Endothelial cell of umbilical vein (primary cell): ENCODE measurements at regions not wholly inside any gene's neighbourhood (a gene's known extent, or its start where the extent isn't known, plus 50 kb on each side); places are given as distances from the start of the nearest gene placed in this dataset.

Experiments
- BruUV-seq: library from RNA; stranded (reverse); fragments of 400-500 nt; replicated peaks from 2 replicates; lab custom pipeline; 2021; lab: Mats Ljungman, UMichigan
- CTCF ChIA-PET: fragments of 300-600, 350-600 bp; sonication (Branson Sonifier 250); formaldehyde crosslinking; loops from one replicate; lab custom pipeline; 2021; ENCODE audit warnings: antibody characterized with exemption, inconsistent platforms; lab: Charles Lee
- POLR2A ChIA-PET: fragments of 300-600, 350-600 bp; sonication (Branson Sonifier 250); formaldehyde crosslinking; loops from one replicate; lab custom pipeline; 2021; ENCODE audit warnings: antibody characterized with exemption, inconsistent platforms; lab: Charles Lee
- DNase-seq: peaks from one replicate; pipeline ENCODE4 v3.0.0-alpha.2; 2011; ENCODE audit warnings: low read depth, low spot score
- FAIRE-seq: peaks from 2 replicates; lab custom pipeline; 2011; peaks lifted over from hg19 to GRCh38; lab: Jason Lieb, UNC
- H2AFZ ChIP-seq: 2 replicates; pipeline ENCODE4 v1.6.0; 2012; ENCODE audit warnings: low read depth, low read length, control low read depth, inconsistent platforms
- H3K27ac ChIP-seq: 2 replicates; pipeline ENCODE4 v1.5.1; 2011; ENCODE audit warnings: low read depth, mild to moderate bottlenecking, control low read depth, low read length, moderate library complexity; ENCODE audit not compliant: insufficient read depth
- H3K27me3 ChIP-seq, 2 experiments: 2 replicates each; pipeline versions ENCODE4 v1.6.0 to v1.6.1; 2011; ENCODE audit warnings: low read length in 2 of 2, mixed read lengths in 1 of 2; ENCODE audit not compliant: control insufficient read depth in 2 of 2, insufficient read depth in 2 of 2
- H3K36me3 ChIP-seq, 2 experiments: 2 replicates in 1 of 2; 3 replicates in 1 of 2; pipeline ENCODE4 v1.5.1; 2011; ENCODE audit warnings: low read length in 2 of 2, mild to moderate bottlenecking in 1 of 2, moderate library complexity in 1 of 2; ENCODE audit not compliant: control insufficient read depth in 2 of 2, insufficient read depth in 2 of 2; ENCODE audit errors: extremely low read depth in 1 of 2
- H3K4me1 ChIP-seq: 3 replicates; pipeline ENCODE4 v1.5.1; 2011; ENCODE audit warnings: mild to moderate bottlenecking, low read length; ENCODE audit not compliant: control insufficient read depth, insufficient read depth; ENCODE audit errors: extremely low read depth
- H3K4me2 ChIP-seq: 2 replicates; pipeline ENCODE4 v1.6.1; 2011; ENCODE audit warnings: low read length, control low read depth, mixed read lengths; ENCODE audit not compliant: insufficient read depth
- H3K4me3 ChIP-seq, 3 experiments: fragments of 200-600 bp in 1 of 3; sonication (generic), shearing (Covaris generic) in 1 of 3; replicated peaks in 1 of 3; 2 replicates each; pipeline ENCODE4 v1.5.1; 2011 to 2016; ENCODE audit warnings: control low read depth in 3 of 3, low read length in 3 of 3, mild to moderate bottlenecking in 2 of 3, inconsistent platforms in 1 of 3, low read depth in 1 of 3, moderate library complexity in 1 of 3; ENCODE audit not compliant: insufficient read depth in 1 of 3
- H3K79me2 ChIP-seq: 2 replicates; pipeline ENCODE4 v1.6.0; 2012; ENCODE audit warnings: low read length, inconsistent platforms; ENCODE audit not compliant: control insufficient read depth, insufficient read depth
- H3K9ac ChIP-seq: replicated peaks from 2 replicates; pipeline ENCODE3; 2011; ENCODE audit warnings: low read length, control low read depth; ENCODE audit not compliant: insufficient read depth; ENCODE audit errors: extremely low read depth
- H3K9me1 ChIP-seq: replicated peaks from 3 replicates; pipeline ENCODE4 v1.6.0; 2011; ENCODE audit warnings: mild to moderate bottlenecking, low read length; ENCODE audit not compliant: control insufficient read depth, insufficient read depth; ENCODE audit errors: extremely low read depth
- H3K9me3 ChIP-seq: replicated peaks from 2 replicates; pipeline ENCODE4 v1.5.1; 2012; ENCODE audit warnings: low read length, inconsistent platforms; ENCODE audit not compliant: control insufficient read depth, insufficient read depth
- H4K20me1 ChIP-seq: replicated peaks from 2 replicates; pipeline ENCODE3; 2011; ENCODE audit warnings: mild to moderate bottlenecking, low read length; ENCODE audit not compliant: control insufficient read depth, insufficient read depth; ENCODE audit errors: extremely low read depth
- EZH2 ChIP-seq: IDR thresholded peaks from 2 replicates; pipeline ENCODE4 v1.6.1; 2012; ENCODE audit warnings: borderline replicate concordance, low read depth, mild to moderate bottlenecking, moderate library complexity, low read length, inconsistent platforms; ENCODE audit not compliant: severe bottlenecking
- FOS ChIP-seq: IDR thresholded peaks from 2 replicates; pipeline ENCODE4 v1.6.1; 2011; ENCODE audit warnings: mild to moderate bottlenecking, low read length, moderate library complexity, borderline replicate concordance; ENCODE audit not compliant: insufficient read depth
- GATA2 ChIP-seq: IDR thresholded peaks from 2 replicates; pipeline ENCODE4 v1.7.0; 2011; ENCODE audit warnings: low read depth, mild to moderate bottlenecking, moderate library complexity, mixed read lengths, low read length; ENCODE audit not compliant: insufficient read length, insufficient read depth
- dilution Hi-C: fragments of 300-500 bp; cut with MboI; formaldehyde crosslinking; loops from one replicate; pipeline ENCODE4 v1.15.0; 2019; ENCODE audit warnings: low sequenced_read_pairs; ENCODE audit not compliant: extremely low pct_ligation_motif_present
- intact Hi-C: fragments of 100-400 bp; cut with micrococcal nuclease; formaldehyde crosslinking; loops from one replicate; pipeline ENCODE4 v1.10.0; 2022

DNA sequence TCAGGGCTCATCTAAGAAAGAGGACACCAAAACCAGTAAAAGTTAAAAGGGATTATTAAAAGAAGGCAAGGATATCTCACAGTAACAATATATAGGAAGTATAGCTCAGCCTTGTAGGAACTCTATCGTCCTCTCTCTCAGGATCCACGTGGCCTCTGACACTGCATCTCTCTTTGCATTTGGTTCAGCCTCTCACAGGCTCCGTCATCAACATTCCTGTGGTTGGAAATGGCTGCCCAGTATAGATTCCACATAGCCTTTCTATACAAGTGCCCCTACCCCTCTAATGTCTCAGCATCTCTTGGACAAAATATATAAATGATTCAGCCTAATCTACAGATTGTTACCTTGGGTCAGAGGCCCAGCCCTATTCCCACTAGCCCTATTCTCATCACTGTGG is 101.3 kb upstream of the DBX1 start:
- BruUV-seq, result no TSS peak
- Histone ChIP-seq H3K9me3 (no peaks in the 10 kb centered on the region), H4K20me1 (no peaks in the 10 kb centered on the region), H3K4me1 (no peaks in the 10 kb centered on the region), H3K27ac (no peak overlapping the region), H2AFZ (no peak overlapping the region), H3K4me3 (no peak overlapping the region), H3K79me2 (no peaks in the 10 kb centered on the region), H3K27me3 (peaks cover 0 to 3% of the 10 kb centered on the region in 2 experiments), H3K4me2 (no peak overlapping the region), H3K9ac (no peak overlapping the region), H3K9me1 (no peaks in the 10 kb centered on the region), H3K36me3 (no peaks in the 10 kb centered on the region)
- dilution Hi-C loops (no loop called here), intact Hi-C loops (no loop called here)
- ChIA-PET POLR2A (no interaction called here), CTCF (no interaction called here)
- no peak for TF ChIP-seq GATA2
- FAIRE-seq (no peak), DNase-seq (no peak)

DNA sequence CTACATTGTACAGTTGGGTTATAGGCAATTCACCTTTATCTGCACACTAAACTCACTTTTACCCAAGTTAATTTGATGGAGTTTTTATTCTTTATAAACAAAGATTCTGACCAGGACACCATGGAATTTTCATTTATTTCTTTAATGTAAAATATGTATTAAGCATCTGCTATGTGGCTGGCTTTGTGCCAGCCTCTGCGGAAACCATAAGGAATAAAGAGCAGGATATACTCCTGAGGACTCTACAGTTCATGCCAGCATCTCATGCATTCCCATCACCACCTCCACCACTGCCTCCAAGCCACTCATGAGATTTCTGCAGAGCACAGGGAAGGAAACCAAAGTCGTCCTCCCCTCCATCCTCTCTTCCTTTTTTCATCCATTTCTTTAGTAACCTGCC is 100.0 kb upstream of the DBX1 start:
- intact Hi-C loops, result no loop called here
- Histone ChIP-seq H3K79me2 (no peaks in the 10 kb centered on the region), H3K36me3 (no peaks in the 10 kb centered on the region), H2AFZ (no peak overlapping the region), H3K4me2 (no peak overlapping the region), H3K4me1 (no peaks in the 10 kb centered on the region), H3K4me3 (no peak overlapping the region), H3K9me3 (no peaks in the 10 kb centered on the region), H3K27me3 (peaks cover 0 to 3% of the 10 kb centered on the region in 2 experiments), H3K9ac (no peak overlapping the region), H4K20me1 (no peaks in the 10 kb centered on the region), H3K9me1 (no peaks in the 10 kb centered on the region), H3K27ac (no peak overlapping the region)
- ChIA-PET POLR2A (no interaction called here), CTCF (no interaction called here)
- TF ChIP-seq FOS (no peak), EZH2 (no peak)
- no peak for DNase-seq
- no TSS peak for BruUV-seq
- dilution Hi-C loops, result no loop called here
- FAIRE-seq, result no peak
